ENCODE measurements at regions not wholly inside any gene's neighbourhood (a gene's known extent, or its start where the extent isn't known, plus 50 kb on each side); places are given as distances from the start of the nearest gene placed in this dataset.

GRCh38 chrY:16051908-16052643, 1527.7 kb downstream of the NLGN4Y start:
- no peak overlapping the region for H3K4me3 ChIP-seq (ENCODE audit: low read depth, low read length)
- no peak for TF ChIP-seq CTCF (IDR thresholded peaks at IDR 0.05; ENCODE audit: insufficient read depth, low read depth, low read length)
- no peak for DNase-seq (ENCODE audit: low read depth)

GRCh38 chrY:16060141-16060540, 1535.8 kb downstream of the NLGN4Y start:
- H3K4me3 ChIP-seq (ENCODE audit: low read depth, low read length) = no peak overlapping the region
- DNase-seq (ENCODE audit: low read depth) = no peak
- TF ChIP-seq CTCF (IDR thresholded peaks at IDR 0.05; ENCODE audit: insufficient read depth, low read depth, low read length) = no peak

- TF ChIP-seq CTCF (IDR thresholded peaks at IDR 0.05; ENCODE audit: insufficient read depth, low read depth, low read length) = no peak
- H3K4me3 ChIP-seq (ENCODE audit: low read depth, low read length) = no peak overlapping the region
- no peak for DNase-seq (ENCODE audit: low read depth)
These were observed 1536.4 kb downstream of the NLGN4Y start for GRCh38 chrY:16060686-16061085.

- no peak for DNase-seq (ENCODE audit: low read depth)
- no peak overlapping the region for H3K4me3 ChIP-seq (ENCODE audit: low read depth, low read length)
- TF ChIP-seq CTCF (IDR thresholded peaks at IDR 0.05; ENCODE audit: insufficient read depth, low read depth, low read length) = no peak
These were observed 1547.6 kb downstream of the NLGN4Y start for GRCh38 chrY:16071957-16072356.

GRCh38 chrY:16075701-16076100, 1551.4 kb downstream of the NLGN4Y start:
- peak; percentile 25 for DNase-seq (ENCODE audit: low read depth)
- no peak overlapping the region for H3K4me3 ChIP-seq (ENCODE audit: low read depth, low read length)
- TF ChIP-seq CTCF (IDR thresholded peaks at IDR 0.05; ENCODE audit: insufficient read depth, low read depth, low read length) = no peak

GRCh38 chrY:16097325-16097724, 1573.0 kb downstream of the NLGN4Y start:
- H3K4me3 ChIP-seq (ENCODE audit: low read depth, low read length) = no peak overlapping the region
- no peak for DNase-seq (ENCODE audit: low read depth)
- TF ChIP-seq CTCF (IDR thresholded peaks at IDR 0.05; ENCODE audit: insufficient read depth, low read depth, low read length) = no peak

GRCh38 chrY:16101815-16102214, 1577.5 kb downstream of the NLGN4Y start:
- TF ChIP-seq CTCF (IDR thresholded peaks at IDR 0.05; ENCODE audit: insufficient read depth, low read depth, low read length) = no peak

More at GRCh38 chrY:16101815-16102214, 1577.5 kb downstream of the NLGN4Y start:
- H3K4me3 ChIP-seq (ENCODE audit: low read depth, low read length) = no peak overlapping the region
- DNase-seq (ENCODE audit: low read depth) = no peak

Measured in fibroblast of villous mesenchyme (primary cell).